ENCODE measurements at regions not wholly inside any gene's neighbourhood (a gene's known extent, or its start where the extent isn't known, plus 50 kb on each side); places are given as distances from the start of the nearest gene placed in this dataset.
A peak's percentile ranks its signal among the peaks of the same experiment; 100 is the strongest.
"Not testable (repeated sequence)": the region's sequence is repeated elsewhere in the genome, so short reads cannot be mapped to it uniquely, and the experiment has no call there.

- no peak for DNase-seq
These were observed 98.9 kb downstream of the OLIG3 start for GRCh38 chr6:137395316-137395715.

GRCh38 chr6:137391061-137391814 is 103.0 kb downstream of the OLIG3 start:
- DNase-seq, result no peak

DNA sequence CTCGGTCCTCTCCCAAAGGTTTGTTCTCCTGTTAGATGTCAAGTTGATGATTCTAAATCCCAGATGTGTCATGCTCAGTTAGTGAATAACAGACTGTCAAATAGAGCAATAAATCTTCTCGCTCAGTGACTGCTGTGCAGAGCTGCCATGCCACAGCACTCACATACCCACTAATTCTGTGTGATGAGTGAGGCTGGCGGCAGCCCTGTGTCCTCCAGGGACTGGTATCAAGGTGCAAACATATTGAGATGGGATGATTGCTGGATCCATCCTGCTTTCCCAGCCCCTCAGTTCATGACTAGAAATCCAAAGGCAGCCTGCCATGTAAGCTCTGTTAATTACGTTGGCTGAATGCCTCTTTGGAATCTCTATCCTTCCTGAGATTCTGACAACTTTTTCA is 103.9 kb downstream of the OLIG3 start:
- no peak for DNase-seq

DNA sequence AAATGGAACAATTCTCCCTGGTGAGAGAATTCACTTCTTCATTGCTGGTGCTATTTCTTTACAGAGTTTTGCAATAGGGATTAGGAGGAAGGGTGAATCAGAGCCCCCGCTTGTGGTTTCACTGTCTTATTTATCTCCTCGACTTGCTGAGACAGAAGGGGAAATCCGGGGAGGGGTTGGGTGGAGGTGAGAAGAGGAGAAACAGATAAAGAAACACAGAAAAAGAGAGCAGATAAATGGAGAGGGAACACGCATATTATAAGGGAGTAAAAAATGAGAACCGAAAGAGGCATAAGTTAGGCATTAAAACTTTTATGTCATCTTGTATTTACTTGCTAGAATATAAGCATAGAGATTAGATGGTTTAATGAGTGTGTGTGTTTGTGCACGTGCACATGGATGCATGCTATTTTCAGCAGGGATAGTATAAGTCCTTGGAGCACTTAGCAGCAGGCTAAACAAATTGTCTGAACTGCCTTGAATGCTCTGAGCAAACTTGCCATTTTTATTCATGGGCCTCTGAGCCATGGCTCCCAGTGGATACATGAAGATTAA is 105.0 kb downstream of the OLIG3 start:
- peak; percentile 70 for DNase-seq

DNA sequence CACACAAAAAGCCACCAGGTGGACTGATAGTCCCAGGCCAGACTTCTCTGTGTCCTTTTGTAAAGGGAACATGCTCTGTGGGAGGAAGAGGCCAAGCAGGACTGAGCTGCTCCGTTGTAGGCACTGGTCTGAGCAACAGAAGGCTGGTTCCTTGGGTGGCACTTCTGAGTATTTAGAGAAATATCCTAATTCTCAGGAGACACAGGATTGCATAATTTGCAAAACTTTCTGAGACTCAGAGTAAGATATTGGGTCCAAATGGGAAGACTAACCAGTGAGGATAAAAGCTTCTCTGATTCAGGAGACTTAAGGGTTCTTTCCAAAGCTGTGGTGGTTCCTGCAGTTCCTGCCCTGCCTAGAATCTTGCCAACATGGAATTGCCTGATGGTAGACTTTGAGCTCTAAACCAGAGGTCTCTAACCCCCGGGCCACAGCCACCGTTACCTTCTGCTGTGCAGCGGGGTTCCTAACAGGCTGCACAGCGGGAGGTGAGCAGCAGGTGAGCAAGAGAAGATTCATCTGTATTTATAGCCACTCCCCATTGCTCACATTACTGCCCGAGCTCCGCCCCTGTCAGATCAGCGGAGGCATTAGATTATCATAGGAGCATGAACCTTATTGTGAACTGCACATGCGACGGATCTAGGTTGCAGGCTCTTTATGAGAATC is 107.0 kb downstream of the OLIG3 start:
- DNase-seq, result no peak

DNA sequence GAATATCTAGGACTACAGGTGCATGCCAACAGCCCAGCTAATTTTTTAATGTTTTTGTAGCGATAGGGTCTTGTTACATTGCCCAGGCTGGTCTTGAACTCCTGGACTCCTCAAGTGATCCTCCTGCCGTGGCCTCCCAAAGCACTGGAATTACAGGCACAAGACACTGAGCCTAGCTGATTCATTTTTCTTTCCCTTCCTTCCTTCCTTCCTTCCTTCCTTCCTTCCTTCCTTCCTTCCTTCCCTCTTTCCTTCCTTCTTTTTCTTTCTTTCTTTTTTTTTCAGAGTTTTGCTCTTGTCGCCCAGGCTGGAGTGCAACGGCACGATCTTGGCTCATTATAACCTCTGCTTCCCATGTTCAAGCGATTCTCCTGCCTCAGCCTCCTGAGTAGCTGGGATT is 110.9 kb downstream of the OLIG3 start:
- not testable (repeated sequence) for DNase-seq

GRCh38 chr6:137378090-137378369 is 116.2 kb downstream of the OLIG3 start:
- no peak for DNase-seq

- no peak for DNase-seq
These were observed 120.9 kb downstream of the OLIG3 start for GRCh38 chr6:137373296-137373695.

GRCh38 chr6:137372532-137372931 is 121.7 kb downstream of the OLIG3 start:
- no peak for DNase-seq

GRCh38 chr6:137371634-137372016 is 122.6 kb downstream of the OLIG3 start:
- DNase-seq, result no peak

DNA sequence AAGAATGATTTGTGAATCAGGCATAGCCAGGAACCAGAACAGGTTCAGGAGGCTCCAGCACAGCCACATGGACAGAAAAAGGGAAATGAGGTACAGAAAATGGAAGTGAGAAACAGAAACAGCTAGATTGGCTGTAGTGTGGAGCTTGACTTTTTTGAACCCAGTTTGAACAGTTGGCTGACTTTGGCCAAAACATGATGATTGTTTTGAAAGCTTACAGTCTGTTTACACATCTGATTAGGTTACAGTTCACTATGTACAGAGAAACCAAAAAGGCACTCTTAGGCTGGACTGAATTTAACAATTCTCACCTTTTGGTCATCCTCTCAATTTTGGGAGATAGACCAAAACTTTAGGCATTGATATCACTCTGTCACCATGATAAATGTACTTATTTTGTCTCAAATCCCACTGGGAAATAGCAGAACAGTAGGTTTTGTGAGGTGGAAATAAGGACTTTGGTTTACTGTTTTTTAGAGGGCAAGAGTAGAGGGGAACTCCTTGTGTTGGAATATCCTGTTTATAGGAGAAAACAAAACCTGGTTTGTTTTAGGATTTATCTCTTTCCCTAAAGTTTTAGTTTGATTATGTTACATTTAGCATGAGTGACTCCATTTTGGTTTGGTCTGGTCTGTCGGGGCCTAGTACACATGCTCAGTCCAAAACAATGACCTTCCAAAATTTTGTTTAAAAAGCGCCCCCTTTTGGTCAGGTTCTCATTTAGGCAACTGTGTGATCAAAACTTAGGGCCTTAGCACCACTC is 123.1 kb downstream of the OLIG3 start:
- no peak for DNase-seq

- no peak for DNase-seq
These were observed 125.1 kb downstream of the OLIG3 start for GRCh38 chr6:137369136-137369535.

GRCh38 chr6:137365707-137366437 is 128.3 kb downstream of the OLIG3 start:
- no peak for DNase-seq

GRCh38 chr6:137363805-137364138 is 130.4 kb downstream of the OLIG3 start:
- DNase-seq, result no peak

DNA sequence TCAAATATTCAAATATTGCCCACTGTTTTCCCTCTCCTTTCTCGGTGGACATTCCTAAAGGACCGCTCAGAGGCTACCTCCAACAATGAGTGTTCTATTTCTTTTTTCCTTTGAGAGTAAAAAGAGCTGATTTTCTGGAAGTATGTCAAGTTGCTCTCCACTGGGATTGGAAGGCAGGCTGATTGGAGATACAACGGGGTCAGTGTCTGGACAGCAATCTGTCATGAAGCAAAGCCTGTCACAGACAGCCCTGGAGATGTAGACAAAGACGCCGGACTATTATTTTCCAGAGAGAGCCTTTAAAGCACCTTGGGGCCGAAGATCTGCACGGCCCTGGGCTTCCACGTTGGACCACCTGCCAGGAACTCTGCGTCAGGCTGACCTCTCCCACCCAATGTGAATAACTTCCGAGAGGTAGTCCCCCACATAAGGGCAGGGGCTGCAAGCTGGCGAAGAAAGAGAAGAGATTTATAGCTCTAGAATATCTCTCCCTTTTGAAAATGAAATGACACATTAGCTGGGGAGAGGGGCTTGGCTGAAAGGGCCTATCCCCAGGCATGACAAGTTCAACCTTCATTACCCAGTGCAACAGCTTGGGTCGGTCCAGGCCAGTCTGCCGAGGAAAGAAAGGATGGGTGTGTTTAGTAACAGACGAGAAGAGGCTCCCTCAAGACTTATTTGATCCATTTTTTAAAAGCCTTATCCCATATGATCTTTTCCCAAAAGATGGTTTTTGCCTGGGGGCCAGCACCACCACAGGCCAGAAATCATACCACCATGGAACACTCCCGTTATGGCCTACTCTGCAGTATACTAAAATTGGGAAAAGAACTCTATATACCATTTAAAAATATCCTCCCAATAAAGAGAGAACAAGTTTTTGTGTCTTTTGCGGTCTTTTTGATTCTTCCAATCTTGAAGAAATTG is 131.1 kb downstream of the OLIG3 start:
- DNase-seq, result no peak

GRCh38 chr6:137361701-137362100 is 132.5 kb downstream of the OLIG3 start:
- DNase-seq, result no peak

DNA sequence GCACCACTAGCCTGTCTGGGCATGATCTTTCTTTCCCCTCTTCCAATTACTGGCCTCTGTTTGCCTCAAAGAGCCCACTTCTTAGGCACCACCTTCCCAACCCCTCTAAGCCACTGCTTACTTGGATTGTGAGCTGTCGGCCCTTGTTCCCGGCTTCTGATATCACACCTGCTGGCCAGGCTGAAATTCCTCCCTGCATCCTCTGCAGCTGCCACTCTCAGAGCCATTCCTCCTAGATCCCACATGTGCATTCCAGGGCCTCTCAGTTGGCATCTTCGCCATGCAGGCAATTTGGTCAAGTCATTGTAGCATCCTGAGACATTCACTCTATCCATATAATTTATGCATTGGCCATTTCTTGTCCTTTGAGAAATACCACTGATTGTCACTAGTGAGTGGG is 135.9 kb downstream of the OLIG3 start:
- DNase-seq, result no peak

GRCh38 chr6:137357948-137358266 is 136.3 kb downstream of the OLIG3 start:
- no peak for DNase-seq

GRCh38 chr6:137357263-137357947 is 136.8 kb downstream of the OLIG3 start:
- DNase-seq, result no peak

DNA sequence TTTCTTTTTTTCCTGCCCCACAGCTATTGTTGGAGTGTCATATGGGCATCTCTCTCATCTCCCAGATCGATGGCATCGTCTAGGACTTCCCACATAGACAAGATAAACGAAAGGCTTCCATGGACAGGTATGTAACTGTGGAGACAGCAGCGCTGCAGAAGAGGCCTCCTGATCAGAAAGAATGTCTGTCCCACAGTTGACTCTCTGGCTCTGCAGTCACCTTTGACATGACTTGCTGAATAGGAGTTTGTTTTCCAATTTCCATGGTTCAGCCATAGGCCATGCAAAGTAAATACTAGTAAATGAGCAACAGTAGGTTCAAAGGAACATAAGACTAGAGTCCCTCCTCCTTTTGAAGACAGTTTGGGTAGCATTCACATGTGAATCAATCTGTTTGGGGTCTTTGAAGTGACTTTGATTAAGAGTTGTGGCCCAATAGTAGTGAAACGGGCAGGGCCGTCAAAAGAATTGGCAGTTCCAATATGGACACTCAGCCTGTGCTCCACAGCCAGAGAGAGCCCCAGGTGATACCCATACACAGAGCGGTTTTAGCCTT is 134.7 kb upstream of the IFNGR1 start:
- DNase-seq, result no peak

GRCh38 chr6:137353346-137353745 is 134.2 kb upstream of the IFNGR1 start:
- no peak for DNase-seq
